IPS-20b (cell line): ENCODE measurements at regions not wholly inside any gene's neighbourhood (a gene's known extent, or its start where the extent isn't known, plus 50 kb on each side); places are given as distances from the start of the nearest gene placed in this dataset.

ENCODE experiments used
- H3K27ac ChIP-seq: one replicate; pipeline ENCODE4 v1.5.1; 2013; ENCODE audit warnings: low read length
- H3K27me3 ChIP-seq: 2 replicates; pipeline ENCODE4 v1.6.1; 2013; ENCODE audit warnings: mild to moderate bottlenecking, low read length, inconsistent platforms; ENCODE audit not compliant: insufficient read depth
- H3K36me3 ChIP-seq: 2 replicates; pipeline ENCODE4 v1.6.1; 2013; ENCODE audit warnings: low read depth, mild to moderate bottlenecking, inconsistent platforms, low read length, moderate library complexity; ENCODE audit not compliant: insufficient read depth
- H3K4me1 ChIP-seq: 2 replicates; pipeline ENCODE4 v1.6.1; 2013; ENCODE audit warnings: mild to moderate bottlenecking, control low read depth, inconsistent platforms, low read length, moderate library complexity; ENCODE audit not compliant: insufficient read depth
- H3K4me3 ChIP-seq: 2 replicates; pipeline ENCODE4 v1.5.1; 2013; ENCODE audit warnings: mild to moderate bottlenecking, low read length, inconsistent platforms
- H3K9ac ChIP-seq: 2 replicates; pipeline ENCODE4 v1.6.1; 2013; ENCODE audit warnings: low read depth, mild to moderate bottlenecking, inconsistent platforms, low read length, moderate library complexity
- H3K9me3 ChIP-seq: 2 replicates; pipeline ENCODE4 v1.6.1; 2013; ENCODE audit warnings: mild to moderate bottlenecking, low read depth, low read length, inconsistent platforms; ENCODE audit not compliant: insufficient read depth

- H3K4me1 ChIP-seq, result no peaks in the 10 kb centered on the region
- no peak overlapping the region for H3K9ac ChIP-seq
- H3K4me3 ChIP-seq, result no peak overlapping the region
- no peaks in the 10 kb centered on the region for H3K27me3 ChIP-seq
- H3K9me3 ChIP-seq, result no peaks in the 10 kb centered on the region
- H3K36me3 ChIP-seq, result no peaks in the 10 kb centered on the region
- no peak overlapping the region for H3K27ac ChIP-seq
Observed at GRCh38 chr17:34773036-34773435, 188.2 kb downstream of the CCT6B start.

DNA sequence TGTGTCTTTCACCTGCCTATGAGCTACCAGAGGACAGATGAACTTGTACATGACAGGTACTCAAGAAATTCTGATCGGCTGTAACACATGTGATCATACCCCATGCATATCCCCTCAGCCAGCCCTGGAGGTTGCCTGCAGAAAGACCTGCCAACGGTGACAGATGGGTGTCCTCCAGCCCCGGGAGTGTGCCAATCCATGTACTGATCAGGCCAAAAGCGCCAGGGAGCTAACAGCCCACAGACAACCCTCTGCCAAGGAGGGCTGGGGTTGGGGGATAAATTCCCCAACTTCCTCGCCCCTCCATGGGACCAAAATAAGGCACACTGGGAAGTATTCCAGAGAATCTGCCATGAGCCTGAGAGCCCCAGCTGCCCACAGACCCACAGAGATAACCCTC, 189.4 kb downstream of the CCT6B start:
- Histone ChIP-seq H3K27me3 (no peaks in the 10 kb centered on the region), H3K36me3 (no peaks in the 10 kb centered on the region), H3K4me1 (no peaks in the 10 kb centered on the region), H3K4me3 (no peak overlapping the region), H3K9me3 (no peaks in the 10 kb centered on the region), H3K9ac (no peak overlapping the region), H3K27ac (no peak overlapping the region)

DNA sequence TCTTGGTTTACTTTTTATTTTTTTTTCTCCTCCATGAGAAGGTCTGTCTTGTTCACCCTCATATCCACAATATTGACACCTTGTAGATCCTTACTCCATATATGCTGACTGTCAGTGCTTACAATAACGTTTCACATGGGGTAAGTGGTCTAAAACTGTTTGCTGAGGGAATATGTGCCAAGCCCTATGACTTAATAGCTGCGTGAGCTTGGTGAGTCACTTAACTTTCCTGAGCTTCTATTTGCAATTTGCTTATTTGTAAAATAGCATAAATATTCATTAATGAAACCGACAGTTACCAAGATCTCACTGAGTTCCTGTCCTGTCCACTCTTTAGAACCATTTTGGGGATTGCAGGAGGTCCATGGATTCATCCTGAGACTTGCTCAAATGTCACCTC, 190.7 kb downstream of the CCT6B start:
- H3K36me3 ChIP-seq, result no peaks in the 10 kb centered on the region
- H3K4me3 ChIP-seq, result no peak overlapping the region
- no peak overlapping the region for H3K27ac ChIP-seq
- no peaks in the 10 kb centered on the region for H3K27me3 ChIP-seq
- H3K9ac ChIP-seq, result no peak overlapping the region
- H3K4me1 ChIP-seq, result no peaks in the 10 kb centered on the region
- H3K9me3 ChIP-seq, result no peaks in the 10 kb centered on the region

DNA sequence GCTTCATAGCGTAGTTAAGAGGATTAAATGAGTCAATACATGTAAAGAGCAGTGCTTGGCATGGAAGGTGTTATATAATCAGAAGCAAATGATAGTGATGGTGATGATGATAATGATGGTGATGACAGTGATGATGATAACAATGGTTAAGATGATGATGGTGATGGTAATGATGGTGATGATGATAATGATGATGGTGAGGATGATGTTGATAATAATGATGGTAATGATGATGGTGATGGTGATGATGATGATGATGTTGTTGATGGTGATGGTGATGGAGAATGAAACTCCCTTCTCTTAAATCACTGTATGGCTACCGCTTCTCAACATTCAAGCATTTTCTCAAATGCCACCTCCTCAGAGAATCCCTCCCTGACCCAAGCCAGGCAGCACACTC, 190.5 kb downstream of the TMEM132E start:
- Histone ChIP-seq H3K9ac (no peak overlapping the region), H3K36me3 (no peaks in the 10 kb centered on the region), H3K4me1 (no peaks in the 10 kb centered on the region), H3K27me3 (no peaks in the 10 kb centered on the region), H3K4me3 (no peak overlapping the region), H3K9me3 (no peaks in the 10 kb centered on the region), H3K27ac (no peak overlapping the region)

- Histone ChIP-seq H3K27ac (no peak overlapping the region), H3K4me3 (no peak overlapping the region), H3K27me3 (no peaks in the 10 kb centered on the region), H3K36me3 (no peaks in the 10 kb centered on the region), H3K9me3 (no peaks in the 10 kb centered on the region), H3K4me1 (no peaks in the 10 kb centered on the region), H3K9ac (no peak overlapping the region)
Observed at GRCh38 chr17:34769049-34769448, 189.7 kb downstream of the TMEM132E start.

GRCh38 chr17:34765291-34765690, 185.9 kb downstream of the TMEM132E start:
- Histone ChIP-seq H3K36me3 (no peaks in the 10 kb centered on the region), H3K4me3 (no peak overlapping the region), H3K27me3 (no peaks in the 10 kb centered on the region), H3K9ac (no peak overlapping the region), H3K27ac (no peak overlapping the region), H3K9me3 (no peaks in the 10 kb centered on the region), H3K4me1 (no peaks in the 10 kb centered on the region)

- Histone ChIP-seq H3K36me3 (no peaks in the 10 kb centered on the region), H3K27me3 (no peaks in the 10 kb centered on the region)
Observed at GRCh38 chr17:34764716-34765115, 185.3 kb downstream of the TMEM132E start.

DNA sequence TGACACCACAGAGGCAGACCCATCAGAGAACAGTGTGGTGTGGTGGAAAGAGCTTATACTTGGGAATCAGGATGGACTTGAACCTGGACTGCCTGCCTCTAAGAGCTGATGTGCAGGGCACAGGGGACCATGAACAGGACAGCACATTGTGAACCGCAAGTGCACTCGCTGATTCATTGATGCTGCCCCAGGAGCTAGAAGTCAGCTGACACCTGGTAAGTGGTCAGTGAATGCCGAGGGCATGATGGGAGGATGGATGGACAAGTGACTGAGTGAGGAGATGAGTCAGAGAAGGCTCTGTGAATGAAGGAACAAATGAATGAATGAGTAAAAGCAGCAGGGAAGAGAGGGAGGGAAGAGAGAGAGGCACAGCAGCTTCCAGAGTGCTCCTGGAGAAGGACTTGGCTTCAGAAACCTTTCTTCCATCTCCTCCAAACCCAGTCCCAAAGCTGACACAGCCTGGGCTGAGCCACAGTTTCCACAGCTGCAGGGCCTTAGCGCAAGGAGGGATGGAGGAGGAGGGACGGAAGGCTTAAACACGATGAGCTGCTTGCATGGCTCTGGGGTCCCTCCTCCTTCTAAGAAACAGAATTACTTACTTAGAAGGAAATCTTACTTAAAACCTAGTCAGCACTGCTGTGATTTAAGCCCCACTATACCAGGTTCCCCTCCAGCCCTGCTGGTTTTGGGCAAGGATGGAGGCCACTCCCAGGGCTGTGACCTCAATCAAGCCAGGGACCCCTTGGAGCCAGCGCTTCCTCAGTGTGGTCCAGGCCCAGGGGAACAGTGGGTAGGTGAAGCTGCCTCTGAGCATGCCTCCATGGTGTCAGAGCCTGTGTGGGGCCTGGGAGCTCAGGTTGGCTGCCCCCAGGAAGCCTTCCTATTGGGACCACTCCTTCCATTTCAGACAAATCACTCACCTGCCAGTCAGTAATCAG, 184.6 kb downstream of the TMEM132E start:
- Histone ChIP-seq H3K27ac (no peak overlapping the region), H3K27me3 (no peaks in the 10 kb centered on the region), H3K9me3 (no peaks in the 10 kb centered on the region), H3K9ac (no peak overlapping the region), H3K4me1 (no peaks in the 10 kb centered on the region), H3K4me3 (no peak overlapping the region), H3K36me3 (no peaks in the 10 kb centered on the region)

More at GRCh38 chr17:34764716-34765115, 185.3 kb downstream of the TMEM132E start:
- Histone ChIP-seq H3K9ac (no peak overlapping the region), H3K27ac (no peak overlapping the region), H3K9me3 (no peaks in the 10 kb centered on the region), H3K4me1 (no peaks in the 10 kb centered on the region), H3K4me3 (no peak overlapping the region)

- Histone ChIP-seq H3K9me3 (no peaks in the 10 kb centered on the region), H3K27ac (no peak overlapping the region), H3K27me3 (no peaks in the 10 kb centered on the region), H3K36me3 (no peaks in the 10 kb centered on the region), H3K4me3 (no peak overlapping the region), H3K4me1 (no peaks in the 10 kb centered on the region), H3K9ac (no peak overlapping the region)
Observed at GRCh38 chr17:34762078-34762477, 182.7 kb downstream of the TMEM132E start.

DNA sequence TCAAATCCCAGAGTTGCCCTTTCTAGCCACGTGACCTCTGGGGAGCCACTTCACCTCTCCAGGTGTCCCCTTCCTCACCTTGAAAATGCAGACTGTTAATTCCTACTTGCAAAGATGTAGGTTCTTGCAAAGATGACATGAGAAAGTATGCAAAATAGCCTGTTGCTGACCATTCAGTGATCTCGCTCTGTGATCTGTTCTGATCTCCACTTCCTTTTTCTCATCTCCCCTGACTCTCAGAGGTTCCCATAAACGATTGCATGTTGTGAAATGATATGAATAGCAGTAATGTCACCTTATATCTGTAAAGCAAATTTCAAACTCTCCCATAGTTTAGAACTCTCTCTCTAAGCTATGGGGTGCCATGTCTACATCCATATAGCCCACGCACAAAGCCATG, 182.3 kb downstream of the TMEM132E start:
- H3K27ac ChIP-seq, result no peak overlapping the region
- no peaks in the 10 kb centered on the region for H3K27me3 ChIP-seq
- H3K9ac ChIP-seq, result no peak overlapping the region
- no peaks in the 10 kb centered on the region; the same call in 1 of the 2 replicates for H3K4me1 ChIP-seq
- H3K4me3 ChIP-seq, result no peak overlapping the region
- H3K36me3 ChIP-seq, result no peaks in the 10 kb centered on the region
- no peaks in the 10 kb centered on the region for H3K9me3 ChIP-seq

DNA sequence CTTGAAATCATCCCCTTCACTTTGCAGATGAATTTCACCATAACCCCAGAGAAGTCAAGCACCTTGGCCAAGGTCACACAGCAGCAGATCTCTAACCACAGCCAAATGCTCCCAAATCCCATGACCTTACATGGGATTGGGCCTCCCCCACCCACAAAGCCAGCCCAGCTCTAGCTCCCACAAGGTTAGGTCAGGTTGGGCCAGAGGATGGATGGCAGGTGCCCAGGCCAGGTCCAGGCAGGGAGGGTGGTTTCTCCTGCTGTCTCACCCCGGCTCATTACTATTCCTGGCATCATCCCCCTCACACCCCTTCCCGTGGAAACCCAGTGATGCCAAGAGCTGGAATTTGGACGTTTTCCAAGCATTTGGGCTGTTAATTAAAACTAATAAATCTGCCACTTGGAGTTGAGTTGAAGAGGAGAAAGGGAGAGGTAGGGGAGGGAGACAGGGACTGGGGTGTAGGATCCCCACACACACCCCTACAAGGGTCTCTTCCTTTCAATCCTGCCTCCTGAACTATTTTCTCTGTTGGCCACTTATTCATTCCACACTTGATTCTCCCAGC, 181.6 kb downstream of the TMEM132E start:
- H3K27ac ChIP-seq, result no peak overlapping the region

DNA sequence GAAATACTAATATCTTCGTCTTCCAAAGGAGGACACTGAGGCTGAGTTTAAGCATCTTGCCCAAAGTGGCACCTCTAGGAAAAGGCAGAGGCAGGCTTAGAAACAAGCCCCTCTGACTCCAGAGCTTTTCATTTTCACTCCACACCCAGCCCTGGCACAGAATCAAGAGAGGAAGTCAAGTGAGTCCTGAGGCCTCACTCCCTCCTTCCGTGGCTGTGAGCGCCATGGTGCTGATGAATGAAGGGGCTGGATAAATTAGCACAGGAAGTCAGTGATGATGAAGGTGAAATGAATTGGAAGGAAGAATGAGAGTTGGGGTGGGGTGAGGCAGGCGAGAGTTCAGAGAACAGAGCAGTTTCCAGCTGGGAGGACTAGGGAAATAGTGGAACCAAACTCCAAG, 179.3 kb downstream of the TMEM132E start:
- no peaks in the 10 kb centered on the region for H3K27me3 ChIP-seq
- no peaks in the 10 kb centered on the region; the same call in 1 of the 2 replicates for H3K4me1 ChIP-seq
- H3K27ac ChIP-seq, result no peak overlapping the region
- no peaks in the 10 kb centered on the region for H3K36me3 ChIP-seq
- no peak overlapping the region for H3K4me3 ChIP-seq
- no peak overlapping the region for H3K9ac ChIP-seq
- H3K9me3 ChIP-seq, result no peaks in the 10 kb centered on the region

More for the DNA sequence above, 181.6 kb downstream of the TMEM132E start:
- H3K36me3 ChIP-seq, result no peaks in the 10 kb centered on the region
- H3K4me3 ChIP-seq, result no peak overlapping the region
- H3K27me3 ChIP-seq, result no peaks in the 10 kb centered on the region
- no peaks in the 10 kb centered on the region; the same call in 1 of the 2 replicates for H3K4me1 ChIP-seq
- no peaks in the 10 kb centered on the region for H3K9me3 ChIP-seq
- no peak overlapping the region for H3K9ac ChIP-seq
